DOHH2 (cell line): ENCODE measurements at regions not wholly inside any gene's neighbourhood (a gene's known extent, or its start where the extent isn't known, plus 50 kb on each side); places are given as distances from the start of the nearest gene placed in this dataset.

Experiments used
- EZH2phosphoT487 ChIP-seq: fragments of 200-600 bp; sonication (generic); IDR thresholded peaks from 2 replicates; pipeline ENCODE4 v1.6.1; 2017; ENCODE audit warnings: borderline replicate concordance, mild to moderate bottlenecking, antibody characterized with exemption, low read length, moderate library complexity, mixed read lengths
- TF ChIP-seq, protein P1 (sequence below): fragments of 200-600 bp; sonication (generic); IDR thresholded peaks from one replicate; pipeline ENCODE4 v1.5.1; 2014; ENCODE audit warnings: antibody characterized with exemption, mild to moderate bottlenecking, low read depth, low read length; ENCODE audit not compliant: poor library complexity, severe bottlenecking

DNA sequence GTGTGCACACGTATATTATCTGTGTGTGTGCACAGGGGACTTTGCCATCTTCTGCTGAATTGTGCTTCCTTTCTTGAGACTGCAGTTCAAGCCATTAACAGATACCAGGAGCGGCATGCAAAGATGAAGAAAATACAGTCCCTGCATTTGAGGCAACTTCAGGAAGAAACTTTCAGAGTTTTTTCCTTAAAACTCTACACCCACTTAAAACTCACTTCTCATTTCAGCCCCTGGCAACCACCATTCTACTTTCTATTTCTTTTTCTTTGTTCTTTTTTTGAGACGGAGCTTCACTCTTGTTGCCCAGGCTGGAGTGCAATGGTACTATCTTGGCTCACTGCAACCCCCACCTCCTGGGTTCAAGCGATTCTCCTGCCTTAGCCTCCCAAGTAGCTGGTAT is 448.9 kb upstream of the ZMIZ1 start:
- TF ChIP-seq, protein P1, sequence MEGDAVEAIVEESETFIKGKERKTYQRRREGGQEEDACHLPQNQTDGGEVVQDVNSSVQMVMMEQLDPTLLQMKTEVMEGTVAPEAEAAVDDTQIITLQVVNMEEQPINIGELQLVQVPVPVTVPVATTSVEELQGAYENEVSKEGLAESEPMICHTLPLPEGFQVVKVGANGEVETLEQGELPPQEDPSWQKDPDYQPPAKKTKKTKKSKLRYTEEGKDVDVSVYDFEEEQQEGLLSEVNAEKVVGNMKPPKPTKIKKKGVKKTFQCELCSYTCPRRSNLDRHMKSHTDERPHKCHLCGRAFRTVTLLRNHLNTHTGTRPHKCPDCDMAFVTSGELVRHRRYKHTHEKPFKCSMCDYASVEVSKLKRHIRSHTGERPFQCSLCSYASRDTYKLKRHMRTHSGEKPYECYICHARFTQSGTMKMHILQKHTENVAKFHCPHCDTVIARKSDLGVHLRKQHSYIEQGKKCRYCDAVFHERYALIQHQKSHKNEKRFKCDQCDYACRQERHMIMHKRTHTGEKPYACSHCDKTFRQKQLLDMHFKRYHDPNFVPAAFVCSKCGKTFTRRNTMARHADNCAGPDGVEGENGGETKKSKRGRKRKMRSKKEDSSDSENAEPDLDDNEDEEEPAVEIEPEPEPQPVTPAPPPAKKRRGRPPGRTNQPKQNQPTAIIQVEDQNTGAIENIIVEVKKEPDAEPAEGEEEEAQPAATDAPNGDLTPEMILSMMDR, result no peak
- no peak for TF ChIP-seq EZH2phosphoT487
